ENCODE measurements at regions not wholly inside any gene's neighbourhood (a gene's known extent, or its start where the extent isn't known, plus 50 kb on each side); places are given as distances from the start of the nearest gene placed in this dataset.

- TF ChIP-seq CTCF (IDR thresholded peaks at IDR 0.05; ENCODE audit: low read depth, low read length) = no peak
- TF ChIP-seq EZH2phosphoT487 (IDR thresholded peaks at IDR 0.05; ENCODE audit: low read depth) = no peak
Measured at GRCh38 chr22:27502327-27502726, 299.2 kb downstream of the MN1 start.
